HAP-1 (cell line): ENCODE measurements at regions not wholly inside any gene's neighbourhood (a gene's known extent, or its start where the extent isn't known, plus 50 kb on each side); places are given as distances from the start of the nearest gene placed in this dataset.

ENCODE experiments used
- DNase-seq, 2 experiments: peaks; one replicate each; pipeline ENCODE4 v3.0.0-alpha.2; 2016 to 2020; ENCODE audit warnings: low spot score in 2 of 2
- H3K27me3 ChIP-seq: fragments of 250-450 bp; sonication (Bioruptor Pico); 2 replicates; pipeline ENCODE4 v1.5.1; 2020; ENCODE audit warnings: low read depth, mild to moderate bottlenecking, moderate library complexity
- H3K36me3 ChIP-seq: fragments of 250-450 bp; sonication (Bioruptor Pico); replicated peaks from 2 replicates; pipeline ENCODE4 v1.5.1; 2020; ENCODE audit warnings: mild to moderate bottlenecking
- H3K4me1 ChIP-seq: fragments of 250-450 bp; sonication (Bioruptor Pico); 2 replicates; pipeline ENCODE4 v1.5.1; 2020; ENCODE audit warnings: mild to moderate bottlenecking
- H3K4me3 ChIP-seq: fragments of 250-450 bp; sonication (Bioruptor Pico); 2 replicates; pipeline ENCODE4 v1.5.1; 2020; ENCODE audit warnings: mild to moderate bottlenecking, moderate library complexity
- H3K9me3 ChIP-seq: fragments of 250-450 bp; sonication (Bioruptor Pico); 2 replicates; pipeline ENCODE4 v1.5.1; 2020; ENCODE audit warnings: mild to moderate bottlenecking, moderate library complexity
- in situ Hi-C: fragments of 300-500 bp; cut with MboI; formaldehyde crosslinking; loops from 3 replicates; pipeline ENCODE4 v1.14.3; 2020; ENCODE audit warnings: low sequenced_read_pairs, inconsistent platforms, mixed read lengths

DNA sequence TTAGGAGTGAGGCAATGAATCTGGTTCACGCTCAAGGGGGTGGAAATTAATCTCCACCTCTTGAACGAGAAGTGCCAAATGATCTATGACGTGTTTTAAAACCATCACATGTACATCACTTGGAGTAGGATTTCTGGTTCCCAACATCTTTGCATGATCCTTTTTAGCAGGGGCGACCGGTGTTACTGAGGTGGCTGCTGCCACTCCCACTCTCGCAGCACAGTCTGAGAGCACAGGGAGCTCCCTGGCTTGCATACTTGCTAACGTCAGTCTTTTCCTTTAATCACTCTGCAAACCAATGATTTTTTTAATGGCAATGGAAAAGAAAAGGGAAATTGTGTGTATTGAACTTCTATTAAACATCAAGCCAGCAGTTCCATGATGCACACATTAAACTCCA is 624.4 kb downstream of the IRX1 start:
- Histone ChIP-seq H3K4me1 (no peaks in the 10 kb centered on the region), H3K36me3 (no peaks in the 10 kb centered on the region), H3K4me3 (no peak overlapping the region), H3K27me3 (no peaks in the 10 kb centered on the region), H3K9me3 (no peaks in the 10 kb centered on the region)
- in situ Hi-C loops: no loop called here
- DNase-seq: no peak

DNA sequence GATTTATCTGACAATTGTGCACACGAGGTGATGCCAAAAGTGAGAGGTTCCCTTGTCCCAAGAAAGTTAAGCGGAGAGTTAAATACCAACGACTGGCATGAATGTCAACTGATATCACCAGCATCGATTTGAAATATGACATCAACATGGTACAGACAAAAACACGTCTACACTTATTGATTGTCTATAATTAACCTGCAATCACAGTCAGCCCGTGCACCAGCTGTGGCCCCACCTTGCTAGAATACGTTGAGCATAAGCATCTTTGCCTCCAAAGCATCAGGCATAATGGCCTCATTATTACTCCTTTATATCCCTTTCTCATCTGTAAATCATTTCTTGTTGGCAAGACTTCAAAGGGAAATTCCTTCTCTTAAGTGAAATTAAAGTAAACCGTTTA is 625.4 kb downstream of the IRX1 start:
- Histone ChIP-seq H3K9me3 (no peaks in the 10 kb centered on the region), H3K27me3 (no peaks in the 10 kb centered on the region), H3K36me3 (no peaks in the 10 kb centered on the region), H3K4me1 (no peaks in the 10 kb centered on the region), H3K4me3 (no peak overlapping the region)
- in situ Hi-C loops: no loop called here
- DNase-seq: no peak

DNA sequence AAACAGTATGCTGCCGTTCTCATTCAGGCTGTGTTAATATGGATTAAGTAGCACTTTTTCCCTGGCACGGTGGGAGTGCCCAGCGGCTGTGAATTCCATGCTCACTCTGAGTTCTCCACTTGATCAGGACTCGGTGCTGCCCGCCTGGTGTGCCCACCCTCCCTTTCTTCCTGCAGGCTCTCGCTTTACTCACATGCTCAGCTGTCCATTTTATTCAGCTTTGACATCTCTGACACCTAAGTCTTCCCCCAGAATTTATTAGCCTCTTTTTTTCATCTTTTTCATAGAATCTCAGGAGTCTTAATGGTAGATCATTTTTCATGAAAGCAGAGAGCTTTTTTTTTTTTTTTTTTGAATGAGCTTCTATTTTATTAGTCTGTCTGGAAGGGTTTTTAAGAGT is 626.5 kb downstream of the IRX1 start:
- Histone ChIP-seq H3K4me3 (no peak overlapping the region), H3K9me3 (no peaks in the 10 kb centered on the region), H3K4me1 (no peaks in the 10 kb centered on the region), H3K27me3 (no peaks in the 10 kb centered on the region), H3K36me3 (no peaks in the 10 kb centered on the region)
- DNase-seq: no peak
- in situ Hi-C loops: no loop called here

- in situ Hi-C loops: no loop called here
- Histone ChIP-seq H3K36me3 (no peaks in the 10 kb centered on the region), H3K4me1 (no peaks in the 10 kb centered on the region), H3K4me3 (no peak overlapping the region), H3K9me3 (no peaks in the 10 kb centered on the region), H3K27me3 (no peaks in the 10 kb centered on the region)
- no peak for DNase-seq
Observed at GRCh38 chr5:4222821-4223220, 627.2 kb downstream of the IRX1 start.

DNA sequence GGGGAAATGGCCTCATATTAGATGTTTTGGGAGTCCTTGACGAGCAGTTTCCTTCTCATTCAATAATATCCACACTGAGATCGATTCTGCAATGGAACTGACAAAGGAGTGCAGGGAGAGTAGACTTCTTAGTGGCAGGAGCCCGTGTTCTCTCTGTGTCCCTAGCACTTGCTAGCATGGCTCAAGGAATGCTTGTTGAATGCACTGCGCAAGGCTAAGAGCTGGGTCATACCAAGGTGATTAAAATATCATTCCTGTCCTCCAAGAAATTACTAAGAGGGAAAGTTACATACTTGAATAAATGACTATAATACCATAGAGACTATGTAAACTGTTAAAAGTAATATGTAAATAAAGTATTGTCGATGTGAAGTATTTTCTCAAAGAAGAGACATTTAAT is 630.1 kb downstream of the IRX1 start:
- no peak for DNase-seq
- H3K4me3 ChIP-seq: no peak overlapping the region
- no peaks in the 10 kb centered on the region for H3K27me3 ChIP-seq
- H3K36me3 ChIP-seq: no peaks in the 10 kb centered on the region
- in situ Hi-C loops: no loop called here
- no peaks in the 10 kb centered on the region for H3K4me1 ChIP-seq
- H3K9me3 ChIP-seq: no peaks in the 10 kb centered on the region

GRCh38 chr5:4226565-4226964 is 630.9 kb downstream of the IRX1 start:
- in situ Hi-C loops: no loop called here
- Histone ChIP-seq H3K36me3 (no peaks in the 10 kb centered on the region), H3K27me3 (no peaks in the 10 kb centered on the region), H3K4me3 (no peak overlapping the region), H3K4me1 (no peaks in the 10 kb centered on the region), H3K9me3 (no peaks in the 10 kb centered on the region)
- DNase-seq: no peak

- H3K27me3 ChIP-seq: no peaks in the 10 kb centered on the region
- no peak for DNase-seq
- H3K36me3 ChIP-seq: no peaks in the 10 kb centered on the region
- in situ Hi-C loops: no loop called here
- H3K9me3 ChIP-seq: no peaks in the 10 kb centered on the region
- H3K4me1 ChIP-seq: no peaks in the 10 kb centered on the region
- no peak overlapping the region for H3K4me3 ChIP-seq
Observed at GRCh38 chr5:4228708-4229107, 633.1 kb downstream of the IRX1 start.

DNA sequence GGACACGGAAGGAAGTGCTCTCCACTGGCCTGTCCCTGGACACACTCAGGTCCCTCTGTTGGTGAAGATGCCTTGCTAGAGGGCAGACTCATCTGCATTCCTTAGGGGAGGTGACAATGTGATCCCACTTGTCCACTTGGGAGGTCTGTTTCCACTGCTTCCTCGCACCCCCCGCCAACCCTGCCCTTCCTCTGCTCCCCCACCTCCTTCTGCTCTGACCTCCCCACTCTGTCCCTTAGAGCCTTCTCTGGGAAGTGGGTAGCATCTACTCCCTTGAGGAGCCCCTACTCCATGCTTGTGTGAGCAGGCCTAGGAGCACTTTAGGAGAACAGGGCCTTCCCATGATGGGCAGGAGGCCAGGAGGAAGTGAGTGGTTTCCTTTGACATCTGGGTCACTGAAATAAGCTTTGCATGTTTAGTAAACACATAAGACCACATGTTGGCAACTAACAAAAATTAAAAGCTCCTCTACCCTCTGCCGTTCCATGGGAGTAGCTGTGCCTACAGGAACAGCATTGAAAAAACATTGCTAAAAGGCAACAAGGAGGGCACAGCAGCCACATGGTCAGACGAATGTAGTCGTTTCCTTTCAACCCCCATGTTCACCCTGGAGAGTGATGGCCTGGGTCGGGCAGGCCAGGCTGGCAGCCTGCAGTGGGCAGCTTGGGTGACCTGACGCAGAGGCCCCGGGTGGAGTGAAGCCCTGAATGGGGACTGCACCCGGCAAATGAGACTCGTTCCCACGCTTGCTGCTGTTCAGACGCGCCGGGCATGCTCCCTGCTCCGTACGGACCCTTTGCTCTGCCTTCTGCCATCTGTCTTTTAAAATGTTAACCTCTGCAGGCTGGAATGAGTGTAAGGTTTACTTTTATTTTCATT is 634.0 kb downstream of the IRX1 start:
- H3K4me1 ChIP-seq: no peaks in the 10 kb centered on the region
- in situ Hi-C loops: no loop called here
- no peak for DNase-seq
- H3K27me3 ChIP-seq: no peaks in the 10 kb centered on the region
- H3K4me3 ChIP-seq: no peak overlapping the region
- no peaks in the 10 kb centered on the region for H3K36me3 ChIP-seq
- no peaks in the 10 kb centered on the region for H3K9me3 ChIP-seq

DNA sequence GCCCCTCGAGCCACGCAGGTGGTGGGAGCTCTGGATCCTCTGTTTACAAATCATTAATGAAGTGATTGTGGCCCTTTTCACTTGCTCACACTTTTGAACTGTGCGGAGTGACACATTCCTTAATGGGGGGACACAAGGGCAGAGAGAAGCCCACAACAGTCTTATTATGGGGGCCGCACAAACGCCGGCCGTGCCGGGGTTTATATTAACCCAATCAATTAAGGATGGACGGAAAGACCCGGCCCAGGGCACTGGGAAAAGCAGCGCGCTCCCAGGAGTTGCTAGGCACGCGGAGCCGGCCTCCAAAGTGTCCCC is 634.8 kb downstream of the IRX1 start:
- in situ Hi-C loops: no loop called here
- no peak for DNase-seq
- Histone ChIP-seq H3K4me3 (no peak overlapping the region), H3K27me3 (no peaks in the 10 kb centered on the region), H3K4me1 (no peaks in the 10 kb centered on the region), H3K9me3 (no peaks in the 10 kb centered on the region), H3K36me3 (no peaks in the 10 kb centered on the region)

DNA sequence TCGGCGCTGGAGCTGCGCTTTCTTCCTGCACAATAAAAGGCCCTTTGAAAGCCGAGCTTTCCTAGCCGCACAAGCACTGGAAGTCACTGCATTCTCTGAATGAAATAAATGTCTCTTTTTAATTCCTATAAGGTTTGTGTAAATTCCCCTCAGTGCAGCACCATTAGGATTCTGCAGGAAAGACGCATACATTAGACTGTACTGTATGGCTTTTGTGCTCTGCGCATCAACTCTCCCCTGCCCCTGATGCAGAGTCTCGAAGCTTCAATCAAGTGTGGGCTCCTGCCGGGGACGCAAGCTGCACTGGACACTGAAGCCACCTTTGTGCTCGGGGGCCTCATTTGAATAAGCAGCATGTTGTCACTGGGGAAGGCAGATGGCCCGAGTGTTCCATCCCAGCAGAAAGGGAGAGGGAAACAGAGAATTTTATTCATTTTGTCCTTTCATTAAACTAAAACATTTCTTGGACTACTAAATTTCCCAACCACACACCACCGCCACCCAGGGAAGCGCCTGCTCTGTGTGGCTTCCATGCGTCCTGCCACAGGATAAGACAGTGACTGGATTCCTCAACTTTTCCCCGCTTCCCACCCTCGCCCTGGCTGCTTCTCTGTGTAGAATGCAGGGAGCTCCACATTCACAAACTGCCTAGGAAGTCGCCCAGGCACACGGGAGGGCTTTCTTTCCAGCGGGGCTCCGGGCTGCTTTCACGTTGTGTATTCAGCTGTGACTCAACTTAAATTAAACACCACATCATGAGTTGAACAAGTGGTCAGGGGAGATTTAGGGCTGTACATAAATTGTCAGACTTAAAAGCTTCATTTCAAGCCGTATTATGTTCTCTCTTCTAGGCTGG is 635.4 kb downstream of the IRX1 start:
- Histone ChIP-seq H3K27me3 (no peaks in the 10 kb centered on the region), H3K4me1 (no peaks in the 10 kb centered on the region), H3K9me3 (no peaks in the 10 kb centered on the region), H3K36me3 (no peaks in the 10 kb centered on the region), H3K4me3 (no peak overlapping the region)
- in situ Hi-C loops: no loop called here
- DNase-seq: no peak

- in situ Hi-C loops: no loop called here
- DNase-seq: no peak
- Histone ChIP-seq H3K9me3 (no peaks in the 10 kb centered on the region), H3K4me1 (no peaks in the 10 kb centered on the region), H3K27me3 (no peaks in the 10 kb centered on the region), H3K36me3 (no peaks in the 10 kb centered on the region), H3K4me3 (no peak overlapping the region)
Observed at GRCh38 chr5:4232084-4232483, 636.5 kb downstream of the IRX1 start.

GRCh38 chr5:4233671-4234070 is 638.0 kb downstream of the IRX1 start:
- Histone ChIP-seq H3K4me1 (no peaks in the 10 kb centered on the region), H3K27me3 (no peaks in the 10 kb centered on the region), H3K36me3 (no peaks in the 10 kb centered on the region), H3K4me3 (no peak overlapping the region), H3K9me3 (no peaks in the 10 kb centered on the region)
- in situ Hi-C loops: no loop called here
- no peak for DNase-seq

DNA sequence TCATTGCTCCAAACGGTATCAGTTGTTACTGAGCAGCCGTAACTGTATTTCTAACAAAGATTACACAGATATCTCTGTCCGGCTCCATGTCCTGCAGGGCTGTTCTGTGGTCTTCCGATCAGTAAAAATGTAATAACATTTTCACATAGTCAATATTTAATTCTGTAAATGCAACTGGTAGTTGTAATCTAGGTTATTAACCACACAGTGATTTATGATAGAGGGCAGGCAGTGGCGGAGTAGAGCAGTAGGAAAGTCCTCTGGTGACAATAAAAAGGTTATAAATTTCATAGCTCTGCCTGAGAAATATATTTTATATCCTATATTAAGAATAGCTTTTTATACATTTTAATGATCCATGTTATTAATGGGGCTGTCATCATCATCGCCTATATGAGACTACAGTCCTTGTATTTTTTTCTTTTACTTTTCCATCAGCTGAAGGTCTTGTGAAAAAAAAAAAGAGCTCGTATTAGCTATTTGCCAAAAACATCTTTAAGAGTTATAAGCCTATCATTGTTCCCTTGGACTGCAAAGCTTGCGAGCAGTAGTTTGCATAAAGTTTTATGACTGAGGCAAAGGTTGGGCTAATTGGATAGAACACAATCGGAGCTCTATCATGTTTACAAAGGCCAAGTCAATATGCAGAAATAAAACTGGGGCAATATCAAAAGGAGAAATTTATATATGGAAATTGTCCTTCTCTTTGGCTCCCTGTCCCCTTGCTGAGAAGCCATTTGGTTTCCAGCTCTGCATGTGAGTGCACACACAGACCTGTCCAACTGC is 648.0 kb downstream of the IRX1 start:
- Histone ChIP-seq H3K4me3 (no peak overlapping the region), H3K27me3 (no peaks in the 10 kb centered on the region), H3K36me3 (no peaks in the 10 kb centered on the region), H3K9me3 (no peaks in the 10 kb centered on the region), H3K4me1 (no peaks in the 10 kb centered on the region)
- DNase-seq: no peak
- in situ Hi-C loops: no loop called here

GRCh38 chr5:4244306-4244705 is 648.7 kb downstream of the IRX1 start:
- Histone ChIP-seq H3K4me3 (no peak overlapping the region), H3K27me3 (no peaks in the 10 kb centered on the region), H3K4me1 (no peaks in the 10 kb centered on the region), H3K36me3 (no peaks in the 10 kb centered on the region), H3K9me3 (no peaks in the 10 kb centered on the region)
- in situ Hi-C loops: no loop called here
- no peak for DNase-seq
